ENCODE measurements at regions not wholly inside any gene's neighbourhood (a gene's known extent, or its start where the extent isn't known, plus 50 kb on each side); places are given as distances from the start of the nearest gene placed in this dataset.

- Histone ChIP-seq H3K4me3 (ENCODE audit: low read length, poor library complexity, severe bottlenecking) (no peak overlapping the region), H3K9me3 (ENCODE audit: insufficient read depth, low read depth, low read length) (no peaks in the 10 kb centered on the region; the same call in 1 of the 2 replicates), H2AFZ (ENCODE audit: low read length) (no peak overlapping the region), H3K27me3 (ENCODE audit: insufficient read depth, low read length, poor library complexity, severe bottlenecking) (no peaks in the 10 kb centered on the region), H3K4me1 (ENCODE audit: insufficient read depth, low read length, poor library complexity, severe bottlenecking) (no peaks in the 10 kb centered on the region), H3K9me2 (replicated peaks; ENCODE audit: low read depth, low read length) (no peaks in the 10 kb centered on the region), H3K79me2 (ENCODE audit: insufficient read depth, low read length) (no peaks in the 10 kb centered on the region), H3K4me2 (ENCODE audit: low read depth, low read length, poor library complexity, severe bottlenecking) (no peak overlapping the region), H3K9ac (ENCODE audit: low read depth, low read length, poor library complexity, severe bottlenecking) (no peak overlapping the region), H4K20me1 (ENCODE audit: insufficient read depth, low read length, poor library complexity, severe bottlenecking) (no peaks in the 10 kb centered on the region), H3F3A (ENCODE audit: low read depth) (no peaks in the 10 kb centered on the region), H3K36me3 (ENCODE audit: insufficient read depth, low read length) (no peaks in the 10 kb centered on the region)
- TF ChIP-seq, protein P1, sequence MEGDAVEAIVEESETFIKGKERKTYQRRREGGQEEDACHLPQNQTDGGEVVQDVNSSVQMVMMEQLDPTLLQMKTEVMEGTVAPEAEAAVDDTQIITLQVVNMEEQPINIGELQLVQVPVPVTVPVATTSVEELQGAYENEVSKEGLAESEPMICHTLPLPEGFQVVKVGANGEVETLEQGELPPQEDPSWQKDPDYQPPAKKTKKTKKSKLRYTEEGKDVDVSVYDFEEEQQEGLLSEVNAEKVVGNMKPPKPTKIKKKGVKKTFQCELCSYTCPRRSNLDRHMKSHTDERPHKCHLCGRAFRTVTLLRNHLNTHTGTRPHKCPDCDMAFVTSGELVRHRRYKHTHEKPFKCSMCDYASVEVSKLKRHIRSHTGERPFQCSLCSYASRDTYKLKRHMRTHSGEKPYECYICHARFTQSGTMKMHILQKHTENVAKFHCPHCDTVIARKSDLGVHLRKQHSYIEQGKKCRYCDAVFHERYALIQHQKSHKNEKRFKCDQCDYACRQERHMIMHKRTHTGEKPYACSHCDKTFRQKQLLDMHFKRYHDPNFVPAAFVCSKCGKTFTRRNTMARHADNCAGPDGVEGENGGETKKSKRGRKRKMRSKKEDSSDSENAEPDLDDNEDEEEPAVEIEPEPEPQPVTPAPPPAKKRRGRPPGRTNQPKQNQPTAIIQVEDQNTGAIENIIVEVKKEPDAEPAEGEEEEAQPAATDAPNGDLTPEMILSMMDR (conservative IDR thresholded peaks at IDR 0.05; ENCODE audit: low read length) = no peak
- TF ChIP-seq EZH2phosphoT487 (IDR thresholded peaks at IDR 0.05; ENCODE audit: borderline replicate concordance) = no peak
Measured at GRCh38 chr22:48963405-48963804, 864.3 kb downstream of the BRD1 start.

DNA sequence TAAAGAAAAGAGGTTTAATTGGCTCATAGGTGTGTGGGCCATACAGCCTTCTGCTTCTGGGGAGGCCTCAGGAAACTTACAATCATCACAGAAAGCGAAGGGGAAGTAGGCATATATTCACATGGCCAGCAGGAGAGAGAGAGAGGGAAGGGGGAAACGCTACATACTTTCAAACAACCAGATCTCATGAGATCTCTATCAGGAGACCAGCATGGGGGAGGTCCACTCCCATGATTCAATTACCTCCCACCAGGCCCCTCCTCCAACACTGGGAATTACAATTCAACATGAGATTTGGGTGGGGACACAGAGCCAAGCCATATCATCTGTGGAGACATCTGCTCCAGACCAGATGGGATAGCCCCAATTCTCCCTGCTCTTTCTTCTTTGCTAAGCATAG lies 866.0 kb downstream of the BRD1 start:
- no peaks in the 10 kb centered on the region for H3K9me2 ChIP-seq (replicated peaks; ENCODE audit: low read depth, low read length)
- no peaks in the 10 kb centered on the region for H3K4me1 ChIP-seq (ENCODE audit: insufficient read depth, low read length, poor library complexity, severe bottlenecking)
- no peaks in the 10 kb centered on the region for H3K27me3 ChIP-seq (ENCODE audit: insufficient read depth, low read length, poor library complexity, severe bottlenecking)
- no peak overlapping the region for H3K4me2 ChIP-seq (ENCODE audit: low read depth, low read length, poor library complexity, severe bottlenecking)
- no peaks in the 10 kb centered on the region for H3K79me2 ChIP-seq (ENCODE audit: insufficient read depth, low read length)
- no peaks in the 10 kb centered on the region for H4K20me1 ChIP-seq (ENCODE audit: insufficient read depth, low read length, poor library complexity, severe bottlenecking)
- no peaks in the 10 kb centered on the region; the same call in 1 of the 2 replicates for H3K9me3 ChIP-seq (ENCODE audit: insufficient read depth, low read depth, low read length)
- no peaks in the 10 kb centered on the region for H3F3A ChIP-seq (ENCODE audit: low read depth)
- no peaks in the 10 kb centered on the region for H3K36me3 ChIP-seq (ENCODE audit: insufficient read depth, low read length)
- no peak overlapping the region for H3K4me3 ChIP-seq (ENCODE audit: low read length, poor library complexity, severe bottlenecking)
- no peak overlapping the region for H2AFZ ChIP-seq (ENCODE audit: low read length)
- no peak for TF ChIP-seq EZH2phosphoT487 (IDR thresholded peaks at IDR 0.05; ENCODE audit: borderline replicate concordance)
- TF ChIP-seq, protein P1 (conservative IDR thresholded peaks at IDR 0.05; ENCODE audit: low read length) = no peak
- H3K9ac ChIP-seq (ENCODE audit: low read depth, low read length, poor library complexity, severe bottlenecking) = no peak overlapping the region

GRCh38 chr22:48960980-48961660 lies 866.6 kb downstream of the BRD1 start:
- Histone ChIP-seq H3K4me1 (ENCODE audit: insufficient read depth, low read length, poor library complexity, severe bottlenecking) (no peaks in the 10 kb centered on the region), H3K36me3 (ENCODE audit: insufficient read depth, low read length) (no peaks in the 10 kb centered on the region), H3K27me3 (ENCODE audit: insufficient read depth, low read length, poor library complexity, severe bottlenecking) (no peaks in the 10 kb centered on the region), H4K20me1 (ENCODE audit: insufficient read depth, low read length, poor library complexity, severe bottlenecking) (no peaks in the 10 kb centered on the region), H3K9me3 (ENCODE audit: insufficient read depth, low read depth, low read length) (no peaks in the 10 kb centered on the region; the same call in 1 of the 2 replicates), H2AFZ (ENCODE audit: low read length) (no peak overlapping the region), H3K4me3 (ENCODE audit: low read length, poor library complexity, severe bottlenecking) (no peak overlapping the region), H3K9ac (ENCODE audit: low read depth, low read length, poor library complexity, severe bottlenecking) (no peak overlapping the region), H3K79me2 (ENCODE audit: insufficient read depth, low read length) (no peaks in the 10 kb centered on the region), H3F3A (ENCODE audit: low read depth) (no peaks in the 10 kb centered on the region), H3K4me2 (ENCODE audit: low read depth, low read length, poor library complexity, severe bottlenecking) (no peak overlapping the region), H3K9me2 (replicated peaks; ENCODE audit: low read depth, low read length) (no peaks in the 10 kb centered on the region)
- TF ChIP-seq, protein P1 (conservative IDR thresholded peaks at IDR 0.05; ENCODE audit: low read length) = no peak
- TF ChIP-seq EZH2phosphoT487 (IDR thresholded peaks at IDR 0.05; ENCODE audit: borderline replicate concordance) = no peak
